ENCODE measurements at regions not wholly inside any gene's neighbourhood (a gene's known extent, or its start where the extent isn't known, plus 50 kb on each side); places are given as distances from the start of the nearest gene placed in this dataset.
A peak's percentile ranks its signal among the peaks of the same experiment; 100 is the strongest.
"Not testable (repeated sequence)": the region's sequence is repeated elsewhere in the genome, so short reads cannot be mapped to it uniquely, and the experiment has no call there.

GRCh38 chr22:22296047-22296446 is 51.5 kb downstream of the VPREB1 start:
- DNase-seq, result not testable (repeated sequence)

GRCh38 chr22:22297159-22297793 is 52.7 kb downstream of the VPREB1 start:
- peak; percentile 76 to 83 for DNase-seq

GRCh38 chr22:22297794-22298653 is 53.4 kb downstream of the VPREB1 start:
- peak; percentile 83 to 91 for DNase-seq

GRCh38 chr22:22298654-22299009 is 54.0 kb downstream of the VPREB1 start:
- not testable (repeated sequence) for DNase-seq

GRCh38 chr22:22300511-22300910 is 55.9 kb downstream of the VPREB1 start:
- not testable (repeated sequence) for DNase-seq

- DNase-seq, result not testable (repeated sequence)
Measured at GRCh38 chr22:22300946-22301345, 56.4 kb downstream of the VPREB1 start.

- TF ChIP-seq GATA1 (IDR thresholded peaks at IDR 0.05; ENCODE audit: low read depth, low read length) (no peak), POLR2A (IDR thresholded peaks at IDR 0.05; ENCODE audit: low read length) (no peak)
- no peak for DNase-seq
Measured at GRCh38 chr22:22316589-22316988, 72.0 kb downstream of the VPREB1 start.

GRCh38 chr22:22318723-22319465 is 74.3 kb downstream of the VPREB1 start:
- no peak for DNase-seq
- TF ChIP-seq GATA1 (IDR thresholded peaks at IDR 0.05; ENCODE audit: low read depth, low read length) (no peak), POLR2A (IDR thresholded peaks at IDR 0.05; ENCODE audit: low read length) (no peak)

GRCh38 chr22:22321743-22322611 is 77.4 kb downstream of the VPREB1 start:
- peak; percentile 69 to 82 for DNase-seq

- no peak for TF ChIP-seq POLR2A (IDR thresholded peaks at IDR 0.05; ENCODE audit: low read length)
- DNase-seq, result no peak
Measured at GRCh38 chr22:22322792-22323191, 78.2 kb downstream of the VPREB1 start.

GRCh38 chr22:22327723-22328122 is 83.1 kb downstream of the VPREB1 start:
- no peak for DNase-seq
- TF ChIP-seq GATA1 (IDR thresholded peaks at IDR 0.05; ENCODE audit: low read depth, low read length) (no peak), POLR2A (IDR thresholded peaks at IDR 0.05; ENCODE audit: low read length) (no peak)

- TF ChIP-seq POLR2A (IDR thresholded peaks at IDR 0.05; ENCODE audit: low read length) (no peak), GATA1 (IDR thresholded peaks at IDR 0.05; ENCODE audit: low read depth, low read length) (no peak)
- no peak for DNase-seq
Measured at GRCh38 chr22:22329792-22330191, 85.2 kb downstream of the VPREB1 start.

- DNase-seq, result not testable (repeated sequence)
Measured at GRCh38 chr22:22335640-22336039, 91.1 kb downstream of the VPREB1 start.

- not testable (repeated sequence) for DNase-seq
Measured at GRCh38 chr22:22336333-22336732, 91.7 kb downstream of the VPREB1 start.

GRCh38 chr22:22338778-22339177 is 94.2 kb downstream of the VPREB1 start:
- not testable (repeated sequence) for DNase-seq
